Limb (tissue), 2 donors: ENCODE measurements at regions not wholly inside any gene's neighbourhood (a gene's known extent, or its start where the extent isn't known, plus 50 kb on each side); places are given as distances from the start of the nearest gene placed in this dataset.

ENCODE experiments used
- DNase-seq, 2 donors: peaks; one replicate each; pipeline ENCODE4 v3.0.0-alpha.2; 2016; ENCODE audit errors: extremely low spot score in 2 of 2

- DNase-seq: no peak
Measured at GRCh38 chr2:38173683-38174082, 97.7 kb upstream of the CYP1B1 start.

GRCh38 chr2:38171208-38171855 is 95.4 kb upstream of the CYP1B1 start:
- no peak for DNase-seq

GRCh38 chr2:38170733-38171132 is 94.8 kb upstream of the CYP1B1 start:
- DNase-seq: no peak

GRCh38 chr2:38170067-38170466 is 94.1 kb upstream of the CYP1B1 start:
- no peak for DNase-seq

- DNase-seq: no peak
Measured at GRCh38 chr2:38168710-38169480, 92.9 kb upstream of the CYP1B1 start.

- no peak for DNase-seq
Measured at GRCh38 chr2:38167968-38168350, 92.0 kb upstream of the CYP1B1 start.

GRCh38 chr2:38165698-38166097 is 89.7 kb upstream of the CYP1B1 start:
- DNase-seq: no peak

- no peak for DNase-seq
Measured at GRCh38 chr2:38164881-38165280, 88.9 kb upstream of the CYP1B1 start.

- DNase-seq: no peak
Measured at GRCh38 chr2:38163579-38163978, 87.6 kb upstream of the CYP1B1 start.

GRCh38 chr2:38163006-38163405 is 87.1 kb upstream of the CYP1B1 start:
- no peak for DNase-seq

- DNase-seq: no peak
Measured at GRCh38 chr2:38160516-38160915, 84.6 kb upstream of the CYP1B1 start.

- peak in 1 of 2 donors; percentile 63 for DNase-seq
Measured at GRCh38 chr2:38159597-38159996, 83.6 kb upstream of the CYP1B1 start.

- no peak for DNase-seq
Measured at GRCh38 chr2:38159191-38159590, 83.2 kb upstream of the CYP1B1 start.

GRCh38 chr2:38158378-38159118 is 82.6 kb upstream of the CYP1B1 start:
- no peak for DNase-seq

GRCh38 chr2:38156436-38156835 is 80.5 kb upstream of the CYP1B1 start:
- no peak for DNase-seq

GRCh38 chr2:38155015-38155414 is 79.1 kb upstream of the CYP1B1 start:
- no peak for DNase-seq

- DNase-seq: no peak
Measured at GRCh38 chr2:38154395-38154794, 78.4 kb upstream of the CYP1B1 start.

- no peak for DNase-seq
Measured at GRCh38 chr2:38153476-38154135, 77.7 kb upstream of the CYP1B1 start.

GRCh38 chr2:38152913-38153312 is 77.0 kb upstream of the CYP1B1 start:
- DNase-seq: no peak

GRCh38 chr2:38152035-38152434 is 76.1 kb upstream of the CYP1B1 start:
- no peak for DNase-seq

- no peak for DNase-seq
Measured at GRCh38 chr2:38149531-38149930, 73.6 kb upstream of the CYP1B1 start.

- no peak for DNase-seq
Measured at GRCh38 chr2:38148501-38148900, 72.5 kb upstream of the CYP1B1 start.
